Activated naive CD4-positive, alpha-beta T cell treated with anti-CD3 and anti-CD28 coated beads for 36 hours (primary cell): ENCODE measurements at regions not wholly inside any gene's neighbourhood (a gene's known extent, or its start where the extent isn't known, plus 50 kb on each side); places are given as distances from the start of the nearest gene placed in this dataset.

Experiments
- CTCF ChIA-PET: fragments of 350-600 bp; sonication (Branson Sonifier 250); formaldehyde crosslinking; loops from one replicate; lab custom pipeline; 2021; ENCODE audit warnings: antibody characterized with exemption; lab: Charles Lee
- DNase-seq: peaks from one replicate; pipeline ENCODE4 v3.0.0-alpha.2; 2020
- H3K27ac Mint-ChIP-seq: one replicate; pipeline ENCODE4 v1.8.0; 2021; ENCODE audit warnings: mild to moderate bottlenecking, mixed read lengths
- H3K27me3 Mint-ChIP-seq: one replicate; pipeline ENCODE4 v1.8.0; 2021; ENCODE audit warnings: low read depth, mixed read lengths
- H3K36me3 Mint-ChIP-seq: one replicate; pipeline ENCODE4 v1.8.0; 2021; ENCODE audit warnings: low read depth, mixed read lengths
- H3K4me1 Mint-ChIP-seq: one replicate; pipeline ENCODE4 v1.8.0; 2021; ENCODE audit warnings: low read depth, mixed read lengths
- H3K4me3 Mint-ChIP-seq: one replicate; pipeline ENCODE4 v1.8.0; 2021; ENCODE audit warnings: mild to moderate bottlenecking, moderate library complexity, mixed read lengths
- H3K9me3 Mint-ChIP-seq: one replicate; pipeline ENCODE4 v1.8.0; 2021; ENCODE audit warnings: mixed read lengths
- intact Hi-C: fragments of 100-400 bp; cut with micrococcal nuclease; formaldehyde crosslinking; loops from one replicate; pipeline ENCODE4 v1.15.1; 2023

DNA sequence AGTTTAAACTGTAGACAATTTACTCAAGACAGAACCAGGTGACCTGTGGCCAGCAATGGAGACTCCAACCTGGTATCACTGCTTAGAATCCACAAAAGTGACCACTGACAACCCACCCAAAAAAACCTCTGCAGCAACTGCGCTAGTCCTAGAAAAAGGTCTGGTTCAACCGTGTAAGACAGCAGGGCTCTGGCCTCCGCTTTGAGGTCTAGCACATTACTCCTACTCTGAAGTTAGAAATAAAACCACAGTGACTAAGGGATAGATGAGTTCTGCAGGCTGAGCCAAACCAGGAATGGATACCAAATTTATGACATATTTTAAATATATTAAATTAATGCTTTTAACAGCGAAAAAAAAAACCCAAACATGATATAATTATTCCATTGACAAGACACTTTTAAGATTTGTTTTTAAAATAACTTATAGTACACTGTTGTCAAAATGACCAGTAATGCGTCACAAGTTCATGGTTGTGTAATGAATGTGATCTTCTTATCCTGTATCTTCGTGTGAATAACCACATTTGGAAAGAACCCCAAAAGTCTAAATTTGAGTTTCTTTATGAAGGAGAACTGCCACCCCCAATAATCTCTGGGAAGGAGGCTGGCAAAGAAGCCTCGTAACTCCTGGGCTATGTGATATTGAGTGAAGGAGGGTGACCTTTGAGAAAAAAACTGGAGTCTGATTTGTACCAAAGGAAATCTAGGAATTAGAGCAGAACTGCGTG, 101.9 kb upstream of the SLC44A1 start:
- no peak for DNase-seq

DNA sequence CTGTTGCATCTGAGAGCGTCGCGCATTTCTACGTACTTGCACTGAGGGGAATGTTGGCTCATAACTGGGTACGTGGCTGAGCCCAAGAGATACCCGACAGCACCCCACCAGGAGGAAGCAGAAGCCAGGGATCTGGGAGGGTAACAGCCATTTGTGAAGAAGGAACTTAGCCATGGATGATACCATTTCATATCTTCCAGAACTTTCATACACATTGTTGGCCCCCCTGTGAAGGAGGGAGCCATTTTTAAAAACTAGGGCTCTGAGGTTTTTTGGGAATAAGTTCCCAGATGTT, 101.4 kb upstream of the SLC44A1 start:
- Mint-ChIP-seq H3K27me3 (no peaks in the 10 kb centered on the region), H3K9me3 (no peaks in the 10 kb centered on the region), H3K27ac (no peak overlapping the region), H3K36me3 (no peaks in the 10 kb centered on the region), H3K4me1 (peaks cover 12% of the 10 kb centered on the region), H3K4me3 (no peak overlapping the region)
- DNase-seq: no peak
- CTCF ChIA-PET: no interaction called here
- intact Hi-C loops: no loop called here

More for the DNA sequence above, 101.9 kb upstream of the SLC44A1 start:
- Mint-ChIP-seq H3K4me3 (no peak overlapping the region), H3K27me3 (no peaks in the 10 kb centered on the region), H3K4me1 (peaks cover 12% of the 10 kb centered on the region), H3K9me3 (no peaks in the 10 kb centered on the region), H3K27ac (no peak overlapping the region), H3K36me3 (no peaks in the 10 kb centered on the region)
- intact Hi-C loops: no loop called here
- CTCF ChIA-PET: interaction anchor here (1.5 kb wide), 1 partner anchor 18 kb away, joined by 4 read pairs; no protein-coding TSS in a partner anchor

DNA sequence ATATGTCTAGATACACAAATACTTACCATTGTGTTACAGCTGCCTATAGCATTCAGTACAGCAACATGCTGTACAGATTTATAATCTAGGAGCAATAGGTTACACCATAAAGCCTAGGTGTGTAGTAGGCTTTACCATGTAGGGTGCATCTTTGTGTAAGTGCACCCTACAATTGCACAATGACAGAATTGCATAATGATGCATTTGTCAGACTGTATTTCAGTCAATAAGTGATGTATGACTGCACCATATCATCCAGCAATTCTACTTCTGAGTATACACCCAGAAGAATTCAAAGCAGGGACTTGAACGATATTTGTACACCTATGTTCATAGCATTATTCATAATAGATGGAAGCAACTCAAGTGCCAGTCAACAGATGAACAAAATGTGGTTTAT, 100.4 kb upstream of the SLC44A1 start:
- CTCF ChIA-PET: no interaction called here
- H3K27ac Mint-ChIP-seq: no peak overlapping the region
- no peaks in the 10 kb centered on the region for H3K27me3 Mint-ChIP-seq
- no peaks in the 10 kb centered on the region for H3K36me3 Mint-ChIP-seq
- no peaks in the 10 kb centered on the region for H3K9me3 Mint-ChIP-seq
- no peak for DNase-seq
- no peak overlapping the region for H3K4me3 Mint-ChIP-seq
- peaks cover 7% of the 10 kb centered on the region for H3K4me1 Mint-ChIP-seq
- intact Hi-C loops: no loop called here

DNA sequence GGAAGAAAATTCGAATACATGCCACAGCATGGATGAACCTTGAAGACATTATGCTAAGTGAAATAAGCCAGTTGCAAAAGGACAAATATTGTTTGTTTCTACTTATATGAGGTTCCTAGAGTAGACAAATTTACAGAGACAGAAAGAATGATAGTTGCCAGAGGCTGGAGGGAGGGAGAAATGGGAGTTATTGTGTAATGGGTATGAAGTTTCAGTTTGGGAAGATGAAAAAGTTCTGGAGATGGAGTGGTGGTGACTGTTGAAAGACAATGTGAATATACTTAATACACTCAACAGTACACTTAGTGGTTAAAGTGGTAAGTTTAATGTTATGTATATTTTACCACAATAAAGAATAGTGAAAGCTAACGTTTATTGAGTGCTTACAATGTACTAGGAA, 99.6 kb upstream of the SLC44A1 start:
- Mint-ChIP-seq H3K27me3 (no peaks in the 10 kb centered on the region), H3K9me3 (no peaks in the 10 kb centered on the region), H3K36me3 (no peaks in the 10 kb centered on the region), H3K4me1 (peaks cover 4% of the 10 kb centered on the region), H3K27ac (no peak overlapping the region), H3K4me3 (no peak overlapping the region)
- intact Hi-C loops: no loop called here
- no peak for DNase-seq
- CTCF ChIA-PET: no interaction called here

DNA sequence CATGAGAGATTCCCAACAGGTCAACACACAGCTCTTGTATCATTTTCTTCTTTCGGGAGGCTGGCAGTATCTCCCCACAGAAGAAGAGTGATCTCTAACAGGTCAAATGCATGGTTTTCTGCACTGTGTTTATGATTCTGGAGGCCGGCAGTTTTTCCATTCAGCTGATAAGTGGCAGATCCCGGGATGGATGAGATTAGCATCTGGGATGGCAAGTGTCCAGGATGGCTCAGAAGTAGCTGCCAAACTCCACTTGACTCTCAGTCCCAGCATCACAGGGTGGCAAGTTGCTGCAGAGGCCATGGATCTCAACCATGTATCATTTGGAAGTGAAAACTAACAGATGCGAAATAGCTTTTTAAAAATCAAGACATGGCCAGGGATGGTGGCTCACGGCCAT, 97.8 kb upstream of the SLC44A1 start:
- H3K4me1 Mint-ChIP-seq: peaks cover 15% of the 10 kb centered on the region
- CTCF ChIA-PET: no interaction called here
- H3K27ac Mint-ChIP-seq: no peak overlapping the region
- H3K36me3 Mint-ChIP-seq: no peaks in the 10 kb centered on the region
- intact Hi-C loops: no loop called here
- H3K4me3 Mint-ChIP-seq: no peak overlapping the region
- no peaks in the 10 kb centered on the region for H3K27me3 Mint-ChIP-seq
- no peaks in the 10 kb centered on the region for H3K9me3 Mint-ChIP-seq
- no peak for DNase-seq

DNA sequence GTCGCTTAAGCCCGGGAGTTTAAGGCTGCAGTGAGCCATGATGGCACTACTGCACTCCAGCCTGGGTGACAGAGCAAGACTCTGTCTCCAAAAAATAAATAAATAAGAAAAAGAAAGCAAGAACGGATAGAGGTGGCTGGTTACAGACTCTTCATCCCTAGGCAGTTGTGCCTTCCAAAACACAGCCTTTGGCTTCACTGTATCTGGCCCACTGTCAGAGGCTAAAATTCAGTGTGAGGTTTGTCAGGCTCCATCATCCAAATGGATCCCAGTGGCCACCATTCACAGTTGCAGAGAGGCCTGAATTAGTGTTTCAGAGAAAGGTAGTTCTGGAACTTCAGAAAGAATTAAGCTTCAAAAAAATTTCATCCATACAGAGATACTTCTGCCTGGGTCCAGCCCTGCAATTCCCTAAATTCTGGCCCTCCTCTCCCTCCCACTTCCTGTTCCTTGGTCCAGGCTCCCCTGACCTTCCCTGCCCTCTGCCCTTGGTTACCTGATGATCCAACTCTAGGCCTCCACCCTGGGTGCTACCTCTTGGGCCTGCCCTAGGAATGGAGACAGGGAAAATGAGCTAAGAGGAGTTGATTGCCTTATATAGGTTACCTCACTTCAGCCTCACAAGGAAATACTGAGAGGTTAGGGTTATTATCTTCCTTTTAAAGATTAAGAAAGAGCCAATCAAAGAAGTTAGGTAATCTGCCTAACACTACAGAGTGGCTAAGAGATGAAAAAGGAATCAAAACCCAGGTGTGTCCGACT, 97.2 kb upstream of the SLC44A1 start:
- Mint-ChIP-seq H3K9me3 (no peaks in the 10 kb centered on the region), H3K4me3 (no peak overlapping the region), H3K27ac (no peak overlapping the region), H3K27me3 (no peaks in the 10 kb centered on the region), H3K4me1 (peaks cover 15% of the 10 kb centered on the region), H3K36me3 (no peaks in the 10 kb centered on the region)
- CTCF ChIA-PET: no interaction called here
- no peak for DNase-seq
- intact Hi-C loops: no loop called here

DNA sequence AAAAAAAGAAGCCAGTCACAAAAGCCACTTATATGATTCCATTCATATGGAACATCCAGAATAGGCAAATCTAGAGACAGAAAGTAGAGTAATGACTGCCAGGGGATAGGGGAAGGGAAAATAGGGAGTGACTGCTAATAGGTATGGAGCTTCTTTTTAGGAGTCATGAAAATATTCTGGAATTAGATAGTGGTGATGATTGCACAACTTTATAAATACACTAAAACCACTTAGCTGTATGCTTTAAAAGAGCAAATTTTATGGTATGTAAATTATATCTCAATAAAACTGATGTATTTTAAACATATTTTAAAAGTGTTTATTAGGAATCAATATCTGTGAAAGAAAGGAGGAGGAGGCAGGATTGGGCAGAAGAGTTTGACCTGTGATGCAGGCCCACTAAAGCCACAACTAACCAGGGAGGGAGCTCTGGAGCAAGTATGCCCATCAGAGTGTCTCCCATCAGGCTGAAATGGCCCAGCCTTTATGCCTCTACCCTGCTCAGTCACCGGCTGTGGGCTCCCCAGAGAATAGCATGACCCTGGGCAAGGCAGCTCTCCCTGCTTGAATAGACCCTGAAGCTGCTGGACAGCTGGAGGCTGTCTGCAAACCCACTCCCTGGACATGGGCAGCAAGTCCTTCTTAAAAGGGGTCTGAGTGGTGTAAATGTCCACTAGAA, 96.0 kb upstream of the SLC44A1 start:
- CTCF ChIA-PET: interaction anchor here (0.6 to 2.3 kb wide), 4 partner anchors 13 to 285 kb away, joined by 3 to 5 read pairs (median 3); no protein-coding TSS in a partner anchor
- DNase-seq: no peak
- H3K36me3 Mint-ChIP-seq: no peaks in the 10 kb centered on the region
- intact Hi-C loops: no loop called here
- H3K27ac Mint-ChIP-seq: no peak overlapping the region
- no peaks in the 10 kb centered on the region for H3K9me3 Mint-ChIP-seq
- no peak overlapping the region for H3K4me3 Mint-ChIP-seq
- H3K4me1 Mint-ChIP-seq: peaks cover 15% of the 10 kb centered on the region
- H3K27me3 Mint-ChIP-seq: no peaks in the 10 kb centered on the region

DNA sequence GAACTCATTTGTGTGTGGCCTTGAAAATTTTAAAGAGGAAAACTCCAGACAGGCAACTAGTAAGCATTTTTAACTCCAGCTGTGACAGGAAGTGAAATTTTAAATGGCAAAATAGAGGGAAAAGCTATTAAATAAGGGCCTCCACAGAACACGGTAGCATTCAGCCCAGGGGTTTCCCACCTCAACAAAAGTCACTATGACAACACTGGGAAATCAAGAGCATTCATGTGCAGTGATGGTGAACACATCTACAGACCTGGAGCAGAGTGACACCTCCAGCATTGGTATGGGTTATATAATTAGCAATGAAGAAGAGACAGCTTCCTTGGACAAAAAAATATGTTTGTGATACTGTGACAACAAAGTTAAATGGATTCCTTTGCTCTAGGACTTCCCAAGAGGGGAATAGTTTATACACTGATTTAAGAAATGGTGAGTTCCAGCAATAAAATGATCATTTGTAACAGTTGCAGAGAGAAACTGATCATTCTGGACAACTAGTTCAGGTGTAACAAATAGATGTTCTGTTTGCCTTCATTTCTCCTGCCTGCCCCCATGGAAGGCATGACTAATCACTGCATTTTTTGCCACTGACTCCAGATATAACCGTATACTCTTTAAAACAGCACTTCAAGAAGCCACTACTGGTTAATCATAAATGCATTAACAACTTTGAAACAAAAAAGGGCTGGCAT, 93.3 kb upstream of the SLC44A1 start:
- Mint-ChIP-seq H3K27me3 (no peaks in the 10 kb centered on the region), H3K4me1 (peaks cover 23% of the 10 kb centered on the region), H3K36me3 (no peaks in the 10 kb centered on the region), H3K27ac (no peak overlapping the region), H3K4me3 (no peak overlapping the region), H3K9me3 (no peaks in the 10 kb centered on the region)
- CTCF ChIA-PET: interaction anchor here (0.6 to 2.1 kb wide), 4 partner anchors 29 to 288 kb away, joined by 4 to 5 read pairs (median 4); no protein-coding TSS in a partner anchor
- DNase-seq: no peak
- intact Hi-C loops: no loop called here

DNA sequence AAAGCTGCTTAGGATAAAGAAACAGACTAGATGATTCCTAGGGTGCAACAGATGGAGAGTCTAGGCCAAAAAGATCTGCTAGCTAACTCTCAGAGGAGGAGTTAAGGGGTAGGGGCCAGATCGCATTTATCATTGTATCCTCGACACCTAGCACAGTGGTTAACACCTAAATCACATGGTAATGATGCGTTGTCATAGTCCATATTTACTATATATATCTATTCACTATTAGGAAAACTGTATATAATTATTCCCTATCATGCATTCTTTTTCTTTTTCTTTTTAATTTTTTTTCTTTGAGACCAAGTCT, 92.8 kb upstream of the SLC44A1 start:
- no peaks in the 10 kb centered on the region for H3K27me3 Mint-ChIP-seq
- intact Hi-C loops: no loop called here
- H3K4me3 Mint-ChIP-seq: no peak overlapping the region
- H3K27ac Mint-ChIP-seq: no peak overlapping the region
- no peaks in the 10 kb centered on the region for H3K36me3 Mint-ChIP-seq
- CTCF ChIA-PET: interaction anchor here (1.0 to 2.1 kb wide), 3 partner anchors 30 to 288 kb away, joined by 4 to 5 read pairs (median 4); no protein-coding TSS in a partner anchor
- no peak for DNase-seq
- H3K4me1 Mint-ChIP-seq: peaks cover 23% of the 10 kb centered on the region
- H3K9me3 Mint-ChIP-seq: no peaks in the 10 kb centered on the region

DNA sequence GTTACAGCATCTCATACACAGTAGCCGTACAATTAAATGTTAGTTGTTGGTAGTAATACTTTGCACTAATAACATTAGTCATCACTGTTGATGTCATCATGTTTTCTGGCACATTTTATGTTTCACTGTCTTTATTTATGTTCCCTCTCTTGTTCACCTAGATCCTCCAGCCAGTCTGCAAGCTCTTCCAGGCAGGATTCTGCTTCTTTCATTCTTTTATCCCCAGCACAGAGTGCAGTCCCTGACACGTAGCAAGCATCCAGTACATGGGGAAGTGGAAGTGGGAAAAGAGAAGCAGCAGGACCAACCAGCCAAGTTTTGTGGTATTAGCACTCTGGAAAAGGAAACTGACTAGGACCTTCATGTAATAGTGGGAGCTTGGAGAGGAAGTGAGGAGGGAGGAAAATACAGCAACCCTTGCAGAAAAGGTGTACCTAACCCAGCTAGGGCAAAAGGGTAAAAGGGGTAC, 89.7 kb upstream of the SLC44A1 start:
- Mint-ChIP-seq H3K27ac (no peak overlapping the region), H3K36me3 (no peaks in the 10 kb centered on the region), H3K27me3 (no peaks in the 10 kb centered on the region), H3K9me3 (no peaks in the 10 kb centered on the region), H3K4me3 (no peak overlapping the region), H3K4me1 (peaks cover 28% of the 10 kb centered on the region)
- intact Hi-C loops: loop anchor here (5.0 kb wide), 1 partner anchor 538 kb away; the partner anchor contains the start of gene TMEM38B
- CTCF ChIA-PET: interaction anchor here (1.3 to 7.5 kb wide), 5 partner anchors 14 to 292 kb away, joined by 3 to 55 read pairs (median 3); partner anchors contain the start of gene ABCA1
- no peak for DNase-seq

DNA sequence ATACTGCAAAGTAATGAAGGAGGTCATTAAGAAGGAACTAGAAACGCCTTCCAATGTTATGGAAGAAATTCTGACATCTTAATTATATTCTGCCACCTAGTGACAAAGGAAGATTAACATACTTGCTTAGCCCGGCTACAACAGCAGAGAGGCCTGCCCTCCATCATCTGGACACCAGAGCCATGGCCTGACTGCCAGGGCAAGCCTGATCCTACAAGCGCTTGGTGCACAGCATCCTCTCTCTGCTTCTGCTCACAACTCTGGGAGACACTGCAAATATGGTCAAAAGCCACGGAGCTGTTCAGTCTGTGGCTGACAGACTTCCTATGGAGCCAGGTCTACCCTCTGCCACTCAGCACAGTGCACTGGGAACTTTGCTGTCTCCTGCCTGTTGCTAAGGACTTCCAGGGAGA, 87.3 kb upstream of the SLC44A1 start:
- Mint-ChIP-seq H3K4me1 (peaks cover 16% of the 10 kb centered on the region), H3K27me3 (no peaks in the 10 kb centered on the region), H3K36me3 (no peaks in the 10 kb centered on the region), H3K9me3 (no peaks in the 10 kb centered on the region), H3K27ac (no peak overlapping the region), H3K4me3 (no peak overlapping the region)
- CTCF ChIA-PET: interaction anchor here (0.5 to 7.5 kb wide), 7 partner anchors 89 to 379 kb away, joined by 3 to 55 read pairs (median 4); partner anchors contain the start of gene ABCA1
- peak; percentile 46 for DNase-seq
- intact Hi-C loops: loop anchor here (1.0 to 5.0 kb wide), 9 partner anchors 30 to 535 kb away; partner anchors contain the start of genes NIPSNAP3A, SLC44A1 and TMEM38B
